A204.1 (cell line): ENCODE measurements at regions not wholly inside any gene's neighbourhood (a gene's known extent, or its start where the extent isn't known, plus 50 kb on each side); places are given as distances from the start of the nearest gene placed in this dataset.
"Not testable (repeated sequence)": the region's sequence is repeated elsewhere in the genome, so short reads cannot be mapped to it uniquely, and the experiment has no call there.

Source experiments
- FAIRE-seq: peaks from 2 replicates; lab custom pipeline; 2012; peaks lifted over from hg19 to GRCh38; lab: Jason Lieb, UNC

DNA sequence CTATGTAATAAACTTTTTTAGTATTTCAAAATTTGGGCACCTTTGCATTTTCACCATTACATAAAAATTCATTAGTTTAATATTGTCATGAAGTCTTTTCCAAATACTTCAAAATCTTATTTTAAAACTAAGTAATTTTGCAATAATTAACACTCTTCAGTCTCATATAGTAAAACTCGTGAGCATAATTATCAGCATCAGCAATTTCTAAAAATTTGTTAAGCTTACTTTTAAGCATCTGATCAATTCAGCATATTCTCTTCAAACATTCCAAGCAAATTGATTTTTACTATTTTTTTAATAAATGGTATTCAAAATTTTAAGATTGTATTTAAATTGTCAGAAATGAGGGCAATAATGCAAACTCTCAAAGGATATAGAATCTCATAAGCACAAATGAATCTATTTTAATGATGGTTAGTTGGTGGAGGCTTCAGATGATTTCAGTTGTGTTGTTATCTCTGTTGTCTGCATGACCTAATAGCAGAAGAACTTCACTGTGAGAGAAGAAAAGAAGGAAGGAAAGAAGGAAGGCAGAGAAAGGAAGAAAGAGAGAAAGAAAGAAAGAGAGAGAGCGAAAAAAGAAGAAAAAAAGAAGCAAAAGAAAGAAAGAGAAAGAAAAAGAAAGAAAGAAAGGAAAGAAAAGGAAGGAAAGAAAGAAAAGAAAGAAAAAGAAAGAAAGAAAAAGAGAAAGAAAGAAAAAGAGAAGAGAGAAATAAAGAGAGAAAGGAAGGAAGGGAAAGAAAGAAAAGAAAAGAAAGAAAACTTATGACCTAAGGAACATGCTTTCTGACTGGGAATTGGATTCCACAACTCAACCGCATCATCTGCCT lies 860.5 kb downstream of the NCAM2 start:
- peak; percentile 75 for FAIRE-seq

DNA sequence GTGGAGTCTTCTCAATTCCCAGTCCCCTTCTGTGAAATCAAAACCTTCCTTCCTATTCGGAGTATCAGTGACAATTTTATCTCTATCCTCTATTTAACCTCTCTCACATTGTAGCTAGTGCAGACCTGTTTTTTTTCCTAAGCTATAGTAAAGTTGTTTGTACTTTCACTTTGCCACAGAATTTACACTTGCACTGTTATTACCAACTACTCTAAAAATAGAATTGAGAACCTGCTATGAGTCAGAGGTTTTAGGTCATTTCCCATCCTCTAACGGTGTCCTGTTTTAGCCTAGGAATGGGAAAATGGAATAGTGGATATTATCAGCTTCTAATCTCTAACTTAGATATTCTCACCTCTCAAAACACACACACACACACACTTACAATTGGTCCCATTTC lies 862.7 kb downstream of the NCAM2 start:
- FAIRE-seq, result no peak

DNA sequence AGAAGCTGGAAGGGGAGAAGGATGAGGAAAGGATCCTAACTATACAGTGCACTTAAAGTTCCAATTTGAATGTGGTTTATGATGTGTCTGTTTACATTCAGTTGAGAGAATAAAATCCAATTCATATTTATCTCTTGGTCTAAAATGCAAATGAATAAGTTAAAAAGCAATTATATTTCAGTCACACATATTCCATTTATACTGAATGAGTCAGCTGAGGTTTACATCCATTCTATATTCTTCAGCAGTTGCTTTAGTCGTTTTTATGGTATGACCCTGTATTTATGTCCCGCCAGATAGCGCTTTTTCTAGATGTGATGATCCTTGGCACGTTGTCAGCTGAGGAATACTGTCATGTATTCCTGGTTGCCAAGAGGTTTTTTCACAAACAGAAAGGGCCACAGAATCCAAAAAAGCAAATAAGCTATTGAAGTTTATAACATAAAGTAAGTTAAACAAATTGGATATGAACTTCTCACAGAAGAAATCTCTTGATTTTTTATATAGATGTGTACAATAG lies 866.2 kb downstream of the NCAM2 start:
- no peak for FAIRE-seq

DNA sequence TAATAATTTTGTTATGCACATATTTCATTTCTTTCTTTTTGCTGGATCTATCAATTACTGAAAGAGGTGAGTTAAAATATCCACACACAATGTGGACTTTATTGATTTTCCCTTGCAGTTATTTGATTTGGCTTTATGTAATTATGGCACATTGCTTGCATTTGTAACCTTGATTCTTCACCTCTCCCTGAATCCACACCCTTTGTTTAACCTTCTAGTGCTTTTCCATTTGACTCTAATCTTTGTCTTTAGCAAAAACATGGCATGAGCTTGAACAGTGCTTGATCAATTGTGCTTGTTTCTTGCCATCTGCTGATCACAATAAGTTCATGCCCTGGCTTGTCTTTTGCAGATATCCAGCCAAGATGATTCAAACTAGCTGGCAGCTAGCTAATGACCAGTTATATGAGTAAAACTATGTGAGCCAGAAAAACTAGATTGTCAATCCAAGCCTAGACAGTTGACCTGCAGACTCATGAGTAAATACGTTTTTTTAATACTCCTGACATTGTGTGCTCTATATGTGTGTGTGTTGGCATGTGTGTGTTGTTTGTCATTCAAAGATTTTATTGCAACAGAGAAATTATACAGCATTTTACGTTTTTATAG lies 899.2 kb downstream of the NCAM2 start:
- FAIRE-seq, result no peak

DNA sequence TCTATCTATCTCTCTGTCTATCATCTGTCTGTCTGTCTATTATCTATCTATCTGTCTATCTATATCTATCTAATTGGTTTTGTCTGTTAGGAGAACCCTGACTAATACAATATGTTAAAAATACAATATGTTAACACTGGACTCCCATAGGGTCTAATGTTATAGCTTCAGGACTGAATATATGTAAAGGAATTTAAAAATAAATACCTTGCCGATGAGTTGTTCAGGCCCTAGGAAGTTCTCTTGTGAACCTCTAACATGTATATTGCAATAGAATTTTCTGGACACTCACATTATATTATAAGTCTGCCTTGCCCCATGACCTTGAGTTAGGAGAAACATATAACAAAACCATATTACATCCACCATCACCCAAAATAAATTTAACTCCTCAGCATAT lies 900.6 kb downstream of the NCAM2 start:
- no peak for FAIRE-seq

DNA sequence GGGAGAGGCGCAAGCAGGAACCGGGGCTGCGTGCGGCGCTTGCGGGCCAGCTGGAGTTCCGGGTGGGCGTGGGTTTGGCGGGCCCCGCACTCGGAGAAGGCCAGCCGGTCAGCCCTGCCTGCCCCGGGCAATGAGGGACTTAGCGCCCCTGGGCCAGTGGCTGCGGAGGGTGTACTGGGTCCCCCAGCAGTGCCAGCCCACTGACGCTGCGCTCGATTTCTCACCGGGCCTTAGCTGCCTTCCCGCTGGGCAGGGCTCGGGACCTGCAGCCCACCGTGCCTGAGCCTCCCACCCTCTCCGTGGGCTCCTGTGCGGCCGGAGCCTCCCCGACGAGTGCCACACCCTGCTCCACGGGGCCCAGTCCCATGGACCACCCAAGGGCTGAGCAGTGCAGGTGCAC lies 904.2 kb downstream of the NCAM2 start:
- FAIRE-seq, result not testable (repeated sequence)

DNA sequence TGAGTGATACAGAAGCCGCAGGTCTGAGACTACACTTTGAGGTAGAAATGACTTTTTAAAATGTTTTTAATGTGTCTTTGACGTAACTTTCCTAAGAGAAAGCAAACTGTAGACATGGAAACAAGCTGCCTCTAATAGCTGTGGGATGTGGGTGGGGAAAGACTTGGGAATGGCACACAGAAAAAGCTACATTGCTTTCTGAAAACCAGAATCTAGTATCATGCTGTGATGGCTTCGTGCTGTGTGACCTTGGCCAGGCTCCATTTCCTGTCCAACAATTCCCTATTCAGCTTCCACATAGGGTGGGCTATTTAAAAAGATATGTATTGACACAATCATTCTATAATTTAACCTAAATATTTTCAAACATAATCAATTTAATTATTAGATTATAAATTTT lies 909.1 kb downstream of the NCAM2 start:
- FAIRE-seq, result no peak

DNA sequence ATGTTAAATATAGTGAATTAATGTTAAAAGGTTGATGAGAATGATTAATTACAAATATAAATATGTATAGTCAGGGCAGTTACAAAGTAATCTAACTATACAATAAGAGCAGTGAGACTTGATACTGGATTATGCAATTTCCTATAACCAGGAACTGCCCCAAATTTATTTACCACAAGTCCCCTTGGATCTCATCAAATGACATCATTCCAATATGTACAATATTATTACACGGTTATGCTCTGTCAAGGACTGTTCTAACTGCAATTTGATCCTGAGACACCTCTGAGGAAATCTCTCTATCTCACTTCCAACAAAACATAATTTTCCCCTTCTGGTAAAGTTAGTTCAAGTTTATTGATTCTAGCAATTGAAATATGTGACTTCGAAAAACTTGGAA lies 917.6 kb downstream of the NCAM2 start:
- FAIRE-seq, result no peak

DNA sequence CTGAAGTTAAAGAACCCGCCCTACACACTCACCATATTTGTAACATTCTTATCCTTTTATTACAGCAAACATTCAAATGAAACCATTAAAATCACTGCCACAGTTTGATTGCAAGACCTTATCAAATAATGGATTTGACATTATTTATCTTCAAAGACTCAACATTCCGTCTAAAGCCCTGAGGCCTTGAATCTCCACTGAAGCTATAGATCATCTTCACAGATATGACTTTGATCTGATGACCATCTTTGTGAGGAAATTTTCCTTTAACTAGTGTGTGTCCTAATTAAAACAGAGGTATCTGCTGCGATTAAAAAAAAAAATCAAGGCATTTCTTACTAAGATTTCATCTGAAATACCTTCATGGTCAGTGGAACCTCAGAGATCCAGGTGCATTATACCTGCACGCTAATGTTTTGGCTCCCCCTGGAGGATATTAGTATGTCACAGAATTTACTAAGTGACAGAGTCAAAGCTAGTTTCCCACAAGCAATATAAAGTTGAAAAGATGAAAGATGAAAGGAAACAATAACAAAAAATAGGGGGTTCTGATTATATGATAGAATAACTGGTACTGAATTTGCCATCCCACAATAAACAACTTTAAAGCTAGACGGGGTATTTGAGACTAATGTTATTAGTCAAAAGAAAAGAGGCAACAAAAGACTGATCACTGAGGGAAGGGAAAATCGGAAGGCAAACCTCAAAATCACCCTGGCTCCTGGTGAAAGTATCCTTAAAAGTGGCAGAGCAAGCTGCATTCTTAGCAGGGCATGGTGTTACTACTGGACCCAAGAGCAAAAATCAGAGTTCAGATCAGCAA lies 923.4 kb downstream of the NCAM2 start:
- peak; percentile 77 for FAIRE-seq

DNA sequence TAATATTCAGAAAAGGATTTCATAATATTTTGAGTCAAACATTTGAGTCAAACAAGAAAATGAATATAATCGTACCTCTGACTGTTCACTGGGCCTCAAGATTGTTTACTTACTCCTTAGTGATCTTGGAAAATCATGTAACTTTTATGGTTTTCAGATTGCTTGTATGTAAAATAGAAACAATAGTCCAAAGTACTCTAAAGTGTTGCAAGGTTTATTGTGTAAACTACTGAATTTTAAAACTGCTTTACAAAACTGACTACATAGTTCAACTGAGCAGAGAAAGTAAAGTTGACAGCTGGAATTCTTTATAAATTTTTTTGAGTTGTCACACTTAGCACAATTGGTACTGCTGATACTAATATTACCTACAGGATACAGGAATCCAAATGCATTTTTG lies 931.0 kb downstream of the NCAM2 start:
- no peak for FAIRE-seq

DNA sequence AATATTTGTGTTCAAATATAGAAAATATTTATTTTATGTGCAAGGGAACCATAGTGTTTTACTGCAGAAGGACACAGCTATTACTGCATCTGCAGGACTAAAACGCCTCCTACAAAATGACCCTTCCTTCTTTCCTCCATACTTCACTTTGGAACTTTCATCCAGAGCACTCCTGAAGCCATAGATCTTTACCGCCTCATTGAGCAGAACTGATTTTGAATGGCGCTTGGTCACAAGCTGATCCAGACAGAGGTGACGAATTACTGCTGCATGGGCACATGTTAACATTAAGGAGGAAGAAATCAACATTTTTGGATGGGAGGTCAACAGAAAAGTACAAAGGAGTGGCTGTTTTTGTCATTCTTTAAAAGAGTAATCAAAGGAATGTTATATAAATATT lies 931.6 kb downstream of the NCAM2 start:
- no peak for FAIRE-seq

DNA sequence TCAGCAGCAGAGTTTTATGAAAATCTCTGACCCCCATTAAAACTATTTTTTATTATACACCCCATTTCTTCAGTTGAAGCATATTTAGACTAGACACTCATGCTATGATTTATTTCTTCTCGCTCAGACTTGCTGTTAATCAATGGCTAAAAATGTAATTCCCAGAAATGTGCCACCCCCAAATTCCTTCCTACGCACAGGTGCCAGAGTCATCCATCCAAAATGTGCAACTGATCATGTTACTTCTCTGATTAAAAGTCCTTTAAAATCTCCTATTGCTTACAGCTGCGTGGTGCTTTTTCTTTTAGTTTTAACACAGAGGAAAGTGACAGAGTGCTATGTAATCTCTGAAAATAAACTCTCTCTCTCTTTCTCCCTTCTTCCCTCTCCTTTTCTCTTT lies 954.4 kb downstream of the NCAM2 start:
- FAIRE-seq, result no peak

DNA sequence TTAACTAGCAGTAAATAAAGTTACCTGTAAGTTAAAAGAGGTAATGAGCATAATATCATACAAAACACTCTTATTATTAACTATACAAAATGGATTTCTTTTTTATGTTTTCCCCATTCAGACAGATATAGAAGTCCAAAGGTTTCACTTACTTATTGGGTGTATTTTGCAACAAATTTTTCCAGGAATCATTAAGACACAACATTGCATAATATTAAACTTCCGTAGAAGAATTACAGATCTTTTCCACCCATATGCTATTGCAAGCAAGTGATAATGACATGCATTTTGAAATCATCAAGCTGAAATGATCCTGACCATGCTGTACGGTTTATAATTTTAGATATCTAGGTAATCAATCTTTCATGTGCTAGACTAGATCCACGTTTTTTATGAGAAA lies 957.0 kb downstream of the NCAM2 start:
- FAIRE-seq, result no peak

DNA sequence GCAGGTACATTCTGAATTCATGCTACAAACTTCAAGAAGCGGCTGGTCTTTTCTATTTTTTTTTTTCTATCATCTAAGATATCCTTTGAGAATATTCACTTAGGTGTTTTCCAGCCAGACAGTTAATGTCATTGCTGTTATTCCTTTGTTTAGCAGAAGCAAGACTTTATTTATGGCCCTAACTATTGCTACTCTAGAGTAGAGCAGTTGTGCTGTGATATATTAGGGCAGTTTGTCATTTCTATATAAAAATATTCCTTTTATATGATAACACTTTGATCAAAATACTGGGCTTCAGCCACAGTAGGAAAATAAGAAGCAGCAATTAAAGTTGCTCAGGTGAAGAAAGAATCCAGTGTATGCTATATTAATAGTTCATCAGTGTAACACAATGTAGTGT lies 959.3 kb downstream of the NCAM2 start:
- no peak for FAIRE-seq

DNA sequence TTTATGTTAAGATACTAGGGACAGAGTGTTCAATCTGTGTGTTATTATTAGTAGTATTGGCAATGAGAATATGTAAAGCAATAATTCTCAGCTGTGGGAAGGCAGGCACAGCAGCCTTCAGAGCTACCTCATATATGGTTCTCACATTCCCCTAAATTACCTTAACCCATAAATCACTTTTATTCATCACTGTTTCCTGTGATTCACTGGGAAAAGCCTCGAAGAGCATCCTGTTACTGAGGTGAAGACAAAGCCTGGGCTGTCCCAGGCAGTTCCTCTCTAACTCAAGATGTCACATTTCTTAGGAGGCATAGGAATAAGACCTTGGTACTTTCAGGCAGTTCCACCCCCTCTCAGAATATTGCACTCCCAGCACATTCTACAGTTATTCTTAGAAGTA lies 965.7 kb downstream of the NCAM2 start:
- FAIRE-seq, result no peak

DNA sequence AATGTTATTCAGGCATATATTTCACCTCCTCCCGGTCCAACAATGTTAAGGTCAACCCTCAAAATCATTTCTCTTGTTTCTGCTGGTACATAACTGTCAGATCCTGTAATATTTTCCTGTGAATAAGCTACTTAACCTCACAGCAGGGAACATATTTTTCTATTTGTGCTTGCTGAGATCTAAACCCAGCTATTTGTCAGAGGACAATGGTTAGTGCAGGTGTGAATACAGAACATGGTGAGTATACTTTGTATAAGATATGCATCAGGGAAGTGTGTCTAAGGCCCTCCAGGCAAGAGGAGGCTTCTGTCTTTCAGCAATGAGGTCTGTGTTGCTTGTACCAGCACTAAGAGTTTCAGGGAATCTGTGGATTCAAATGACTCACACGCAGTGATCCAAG lies 970.6 kb downstream of the NCAM2 start:
- FAIRE-seq, result no peak

DNA sequence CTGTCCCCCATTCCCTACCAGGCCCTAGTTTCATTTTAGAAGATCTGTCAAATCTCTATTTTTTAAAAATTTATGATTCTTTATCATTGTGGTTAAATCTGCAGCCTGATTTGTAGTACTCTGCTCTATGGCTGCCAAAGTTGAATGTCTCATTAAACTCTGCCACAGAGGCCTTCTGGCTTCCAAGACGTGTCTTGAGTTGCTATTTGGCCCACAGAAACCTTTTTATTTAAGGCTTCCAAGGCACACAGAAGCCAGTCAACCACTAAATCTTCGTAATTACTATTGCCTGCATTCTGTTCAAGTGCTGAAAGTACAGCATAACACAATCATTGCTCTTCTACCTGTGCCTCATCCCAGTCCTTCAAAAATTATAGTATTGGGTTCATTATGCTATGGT lies 971.0 kb downstream of the NCAM2 start:
- FAIRE-seq, result no peak

DNA sequence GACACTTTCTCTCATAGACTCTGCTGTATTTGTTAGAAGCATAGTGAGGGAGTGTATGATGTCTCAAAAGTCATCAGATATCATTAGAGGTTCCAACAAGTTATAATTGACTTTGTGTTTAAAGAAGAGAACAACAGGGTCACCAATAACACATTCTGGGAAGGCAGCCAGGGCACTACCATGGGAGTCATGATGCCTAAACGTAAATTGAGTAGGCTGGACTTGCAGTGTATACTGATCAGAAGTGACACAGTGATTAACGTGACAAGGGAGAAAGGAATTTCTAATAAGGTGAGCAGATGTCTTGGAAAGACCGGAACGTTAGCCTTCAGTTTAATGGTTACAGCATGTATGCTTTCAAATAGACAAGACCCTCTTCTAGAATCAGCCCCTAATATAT lies 973.2 kb downstream of the NCAM2 start:
- no peak for FAIRE-seq

DNA sequence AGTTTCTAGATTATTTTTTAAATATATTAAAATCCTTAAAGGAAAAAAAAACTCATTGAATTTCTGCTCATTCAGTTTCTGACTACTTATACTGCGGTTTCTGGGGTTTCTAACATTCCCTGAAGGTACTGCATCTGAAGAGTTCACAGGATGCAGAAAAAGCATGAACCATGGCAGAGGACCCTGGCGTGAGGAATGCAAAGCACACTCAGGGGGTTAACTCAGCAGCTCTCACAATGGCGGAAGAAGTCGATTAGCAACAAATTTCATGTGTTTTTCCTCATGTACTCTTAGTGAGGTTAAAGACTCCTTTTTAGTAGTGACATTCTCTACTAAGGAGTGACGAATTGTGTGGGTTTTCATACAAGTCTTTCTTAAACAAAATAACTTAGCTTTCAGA lies 975.6 kb downstream of the NCAM2 start:
- no peak for FAIRE-seq

DNA sequence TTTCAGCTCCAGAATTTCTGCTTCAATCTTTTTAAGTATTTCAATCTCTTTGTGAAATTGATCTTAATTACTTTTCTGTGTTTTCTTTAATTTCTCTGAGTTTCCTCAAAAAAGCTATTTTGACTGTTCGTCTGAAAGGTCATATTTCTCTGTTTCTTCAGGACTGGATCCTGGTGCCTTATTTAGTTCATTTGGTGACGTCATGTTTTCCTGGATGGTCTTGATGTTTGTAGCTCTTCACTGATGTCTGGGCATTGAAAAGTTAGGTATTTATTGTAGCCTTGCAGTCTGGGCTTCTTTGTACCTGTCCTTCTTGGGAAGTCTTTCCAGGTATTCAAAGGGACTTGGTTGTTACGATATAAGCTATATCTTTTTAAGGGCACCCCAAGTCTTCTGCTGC lies 998.7 kb downstream of the NCAM2 start:
- FAIRE-seq, result no peak

DNA sequence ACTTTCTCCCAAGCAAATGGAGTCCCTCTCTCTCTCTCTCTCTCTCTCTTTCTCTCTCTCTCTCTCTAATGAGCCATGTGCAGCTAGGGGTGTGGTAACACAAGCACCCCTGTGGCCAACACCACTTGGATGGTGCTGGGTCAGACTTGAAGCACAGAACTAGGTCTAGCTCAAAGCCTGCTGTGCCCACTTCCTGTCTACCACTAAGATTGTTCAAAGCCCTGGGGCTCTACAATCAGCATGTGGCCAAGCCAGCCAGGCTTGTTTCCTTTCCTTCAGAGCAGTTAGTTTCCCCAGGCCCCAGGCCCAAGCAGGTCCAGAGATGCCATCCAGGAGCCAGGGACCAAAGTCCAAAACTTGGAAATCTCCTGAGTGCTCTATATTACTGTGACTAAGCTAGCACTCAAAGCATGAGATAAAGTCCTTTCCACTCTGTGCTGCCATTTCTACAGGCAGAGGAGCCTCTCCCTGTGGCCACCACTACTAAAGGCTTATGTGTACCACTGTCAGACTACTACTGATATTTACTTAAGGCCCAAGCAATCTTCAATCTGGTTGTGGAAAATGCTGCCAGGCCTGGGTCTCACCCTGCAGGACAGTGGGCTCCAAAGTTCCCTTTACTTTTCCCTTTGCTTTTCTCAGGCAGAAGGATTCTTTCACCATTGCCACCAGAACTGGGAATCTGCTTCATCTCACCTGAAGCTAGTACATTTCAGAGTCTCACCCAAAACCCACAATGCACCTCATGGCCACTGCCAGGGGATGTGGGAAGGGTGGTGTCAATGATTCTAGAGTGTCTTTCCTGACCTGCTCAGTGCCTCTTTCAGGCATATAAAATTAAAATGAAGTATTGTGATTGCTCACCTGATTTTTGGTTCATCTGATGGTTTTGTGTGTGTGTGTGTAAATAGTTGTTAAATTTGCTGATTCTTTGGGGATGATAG lies 999.5 kb downstream of the NCAM2 start:
- FAIRE-seq, result no peak

DNA sequence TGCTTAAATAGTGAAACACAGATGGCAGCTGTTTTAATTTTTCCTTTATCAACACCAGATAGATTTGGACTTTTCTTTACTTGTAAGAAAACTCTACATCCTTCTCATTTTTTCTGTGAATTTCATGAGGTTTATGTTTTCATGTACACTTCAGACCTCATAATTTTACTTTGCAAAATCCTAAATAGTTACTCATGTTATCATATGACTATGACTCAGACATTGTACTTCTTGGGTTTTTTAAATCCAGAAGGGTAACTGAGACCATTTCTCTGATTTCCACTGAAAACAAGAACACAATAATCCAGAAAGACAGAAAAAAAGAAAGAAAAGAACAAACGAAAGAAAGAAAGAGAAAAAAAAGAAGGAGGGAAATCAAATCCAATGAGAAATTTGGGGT lies 1021.6 kb downstream of the NCAM2 start:
- FAIRE-seq, result no peak
